AG10803 (cell line): ENCODE measurements at regions not wholly inside any gene's neighbourhood (a gene's known extent, or its start where the extent isn't known, plus 50 kb on each side); places are given as distances from the start of the nearest gene placed in this dataset.

Source experiments
- DNase-seq: peaks from one replicate; pipeline ENCODE4 v3.0.0; 2010; ENCODE audit warnings: low read depth
- H3K4me3 ChIP-seq: 2 replicates; pipeline ENCODE4 v1.5.1; 2011; ENCODE audit warnings: mild to moderate bottlenecking, low read length, control low read depth
- CTCF ChIP-seq: conservative IDR thresholded peaks from 2 replicates; pipeline ENCODE4 v1.5.1; 2011; ENCODE audit warnings: mild to moderate bottlenecking, low read length, control low read depth, inconsistent platforms

GRCh38 chr3:193086681-193087080, 154.3 kb upstream of the PLAAT1 start:
- TF ChIP-seq CTCF = no peak
- no peak overlapping the region for H3K4me3 ChIP-seq
- no peak for DNase-seq

- no peak for DNase-seq
- no peak overlapping the region for H3K4me3 ChIP-seq
- no peak for TF ChIP-seq CTCF
Measured at GRCh38 chr3:193087336-193087735, 153.7 kb upstream of the PLAAT1 start.

- no peak overlapping the region for H3K4me3 ChIP-seq
- TF ChIP-seq CTCF = no peak
- no peak for DNase-seq
Measured at GRCh38 chr3:193095366-193095765, 145.7 kb upstream of the PLAAT1 start.

- no peak for TF ChIP-seq CTCF
- no peak for DNase-seq
- H3K4me3 ChIP-seq = no peak overlapping the region
Measured at GRCh38 chr3:193096076-193096475, 144.9 kb upstream of the PLAAT1 start.

- no peak for TF ChIP-seq CTCF
- H3K4me3 ChIP-seq = no peak overlapping the region
- peak; percentile 11 for DNase-seq
Measured at GRCh38 chr3:193114431-193115340, 126.3 kb upstream of the PLAAT1 start.

- DNase-seq = no peak
- TF ChIP-seq CTCF = no peak
- no peak overlapping the region for H3K4me3 ChIP-seq
Measured at GRCh38 chr3:193116871-193117270, 124.2 kb upstream of the PLAAT1 start.

GRCh38 chr3:193118907-193119306, 122.1 kb upstream of the PLAAT1 start:
- no peak overlapping the region for H3K4me3 ChIP-seq
- no peak for DNase-seq
- TF ChIP-seq CTCF = no peak
